Islet of Langerhans (tissue), 1 donor: ENCODE measurements at regions not wholly inside any gene's neighbourhood (a gene's known extent, or its start where the extent isn't known, plus 50 kb on each side); places are given as distances from the start of the nearest gene placed in this dataset.

ENCODE experiments used
- FAIRE-seq: peaks from one replicate; lab custom pipeline; 2011; peaks lifted over from hg19 to GRCh38; lab: Jason Lieb, UNC

- no peak for FAIRE-seq
Measured at GRCh38 chrX:82081027-82081426, 879.1 kb downstream of the SH3BGRL start.

GRCh38 chrX:82087699-82088098 lies 885.8 kb downstream of the SH3BGRL start:
- peak; percentile 98 for FAIRE-seq

- FAIRE-seq = no peak
Measured at GRCh38 chrX:82092307-82092706, 890.4 kb downstream of the SH3BGRL start.

- no peak for FAIRE-seq
Measured at GRCh38 chrX:82125103-82125502, 923.2 kb downstream of the SH3BGRL start.

- no peak for FAIRE-seq
Measured at GRCh38 chrX:82127228-82128123, 925.6 kb downstream of the SH3BGRL start.

GRCh38 chrX:82134378-82134777 lies 932.5 kb downstream of the SH3BGRL start:
- no peak for FAIRE-seq

- no peak for FAIRE-seq
Measured at GRCh38 chrX:82141942-82142341, 940.0 kb downstream of the SH3BGRL start.

- no peak for FAIRE-seq
Measured at GRCh38 chrX:82161195-82161594, 959.3 kb downstream of the SH3BGRL start.

GRCh38 chrX:82163701-82164100 lies 961.8 kb downstream of the SH3BGRL start:
- no peak for FAIRE-seq

GRCh38 chrX:82196866-82197265 lies 995.0 kb downstream of the SH3BGRL start:
- FAIRE-seq = no peak

GRCh38 chrX:82208975-82209374 lies 1007.1 kb downstream of the SH3BGRL start:
- no peak for FAIRE-seq

GRCh38 chrX:82218361-82218760 lies 1016.5 kb downstream of the SH3BGRL start:
- peak; percentile 90 for FAIRE-seq

GRCh38 chrX:82219129-82219528 lies 1017.2 kb downstream of the SH3BGRL start:
- FAIRE-seq = no peak

- FAIRE-seq = no peak
Measured at GRCh38 chrX:82224961-82225360, 1023.1 kb downstream of the SH3BGRL start.

- no peak for FAIRE-seq
Measured at GRCh38 chrX:82230013-82230412, 1028.1 kb downstream of the SH3BGRL start.

GRCh38 chrX:82232679-82233078 lies 1030.8 kb downstream of the SH3BGRL start:
- no peak for FAIRE-seq

GRCh38 chrX:82237328-82237727 lies 1035.4 kb downstream of the SH3BGRL start:
- no peak for FAIRE-seq
